ENCODE measurements at regions not wholly inside any gene's neighbourhood (a gene's known extent, or its start where the extent isn't known, plus 50 kb on each side); places are given as distances from the start of the nearest gene placed in this dataset.

- Mint-ChIP-seq H3K9me3 (no peaks in the 10 kb centered on the region), H3K27ac (ENCODE audit: unreplicated experiment) (no peak overlapping the region), H3K36me3 (ENCODE audit: low read depth) (no peaks in the 10 kb centered on the region), H3K4me1 (peaks cover 5% of the 10 kb centered on the region), H3K4me3 (no peak overlapping the region), H3K27me3 (ENCODE audit: low read depth) (no peaks in the 10 kb centered on the region)
- TF ChIP-seq CTCF (conservative IDR thresholded peaks at IDR 0.05), result no peak
- no peak for DNase-seq (ENCODE audit: low read depth, low spot score)
Measured at GRCh38 chr17:77602062-77602746, 356.3 kb upstream of the TNRC6C start.

- Mint-ChIP-seq H3K27ac (ENCODE audit: unreplicated experiment) (peak overlapping the region; percentile 71), H3K4me1 (no peaks in the 10 kb centered on the region), H3K4me3 (no peak overlapping the region), H3K36me3 (ENCODE audit: low read depth) (no peaks in the 10 kb centered on the region), H3K9me3 (no peaks in the 10 kb centered on the region), H3K27me3 (ENCODE audit: low read depth) (no peaks in the 10 kb centered on the region)
- no peak for TF ChIP-seq CTCF (conservative IDR thresholded peaks at IDR 0.05)
- DNase-seq (ENCODE audit: low read depth, low spot score), result no peak
Measured at GRCh38 chr17:77602883-77603640, 355.4 kb upstream of the TNRC6C start.

- Mint-ChIP-seq H3K27ac (ENCODE audit: unreplicated experiment) (no peak overlapping the region), H3K4me1 (no peaks in the 10 kb centered on the region), H3K27me3 (ENCODE audit: low read depth) (peaks cover 2% of the 10 kb centered on the region), H3K36me3 (ENCODE audit: low read depth) (no peaks in the 10 kb centered on the region), H3K4me3 (no peak overlapping the region), H3K9me3 (no peaks in the 10 kb centered on the region)
- DNase-seq (ENCODE audit: low read depth, low spot score), result no peak
- no peak for TF ChIP-seq CTCF (conservative IDR thresholded peaks at IDR 0.05)
Measured at GRCh38 chr17:77604301-77604972, 354.1 kb upstream of the TNRC6C start.

- Mint-ChIP-seq H3K27me3 (ENCODE audit: low read depth) (peaks cover 2% of the 10 kb centered on the region), H3K4me1 (no peaks in the 10 kb centered on the region), H3K27ac (ENCODE audit: unreplicated experiment) (no peak overlapping the region), H3K4me3 (no peak overlapping the region), H3K36me3 (ENCODE audit: low read depth) (no peaks in the 10 kb centered on the region), H3K9me3 (no peaks in the 10 kb centered on the region)
- TF ChIP-seq CTCF (conservative IDR thresholded peaks at IDR 0.05), result no peak
- DNase-seq (ENCODE audit: low read depth, low spot score), result no peak
Measured at GRCh38 chr17:77604973-77605313, 353.6 kb upstream of the TNRC6C start.

GRCh38 chr17:77606146-77606864 is 352.2 kb upstream of the TNRC6C start:
- DNase-seq (ENCODE audit: low read depth, low spot score), result no peak
- H3K4me3 Mint-ChIP-seq, result no peak overlapping the region
- H3K4me1 Mint-ChIP-seq, result no peaks in the 10 kb centered on the region
- H3K27ac Mint-ChIP-seq (ENCODE audit: unreplicated experiment), result no peak overlapping the region
- H3K9me3 Mint-ChIP-seq, result no peaks in the 10 kb centered on the region
- H3K27me3 Mint-ChIP-seq (ENCODE audit: low read depth), result peaks cover 2% of the 10 kb centered on the region
- no peaks in the 10 kb centered on the region for H3K36me3 Mint-ChIP-seq (ENCODE audit: low read depth)
- no peak for TF ChIP-seq CTCF (conservative IDR thresholded peaks at IDR 0.05)

Measured in neural crest cell (in vitro differentiated cells).